Fibroblast of lung (primary cell): ENCODE measurements at regions not wholly inside any gene's neighbourhood (a gene's known extent, or its start where the extent isn't known, plus 50 kb on each side); places are given as distances from the start of the nearest gene placed in this dataset.

Source experiments
- DNase-seq, 2 donors: peaks; one replicate each; pipeline versions ENCODE4 v3.0.0 to v3.0.0-alpha.2; 2010; ENCODE audit warnings: low read depth in 2 of 2
- H2AFZ ChIP-seq: 2 replicates; pipeline ENCODE4 v1.5.1; 2012; ENCODE audit warnings: low read length, control low read depth, inconsistent platforms
- H3K27ac ChIP-seq: 2 replicates; pipeline ENCODE4 v1.5.1; 2011; ENCODE audit warnings: low read length, control low read depth; ENCODE audit not compliant: insufficient read depth
- H3K27me3 ChIP-seq: 2 replicates; pipeline ENCODE4 v1.5.1; 2011; ENCODE audit warnings: mild to moderate bottlenecking, low read length; ENCODE audit not compliant: control insufficient read depth, insufficient read depth
- H3K36me3 ChIP-seq: 2 replicates; pipeline ENCODE4 v1.5.1; 2011; ENCODE audit warnings: low read length; ENCODE audit not compliant: control insufficient read depth, insufficient read depth
- H3K4me1 ChIP-seq: 2 replicates; pipeline ENCODE4 v1.5.1; 2011; ENCODE audit warnings: low read length; ENCODE audit not compliant: control insufficient read depth, insufficient read depth; ENCODE audit errors: extremely low read depth
- H3K4me2 ChIP-seq: 2 replicates; pipeline ENCODE4 v1.5.1; 2011; ENCODE audit warnings: low read length, control low read depth; ENCODE audit not compliant: insufficient read depth; ENCODE audit errors: extremely low read depth
- H3K4me3 ChIP-seq, 4 experiments: fragments of 200-600 bp in 1 of 4; sonication (generic) in 1 of 4; replicated peaks in 1 of 4; 2 replicates each; pipeline ENCODE4 v1.5.1; 2011 to 2016; ENCODE audit warnings: low read length in 4 of 4, low read depth in 3 of 4, mild to moderate bottlenecking in 3 of 4, control low read depth in 2 of 4, inconsistent platforms in 1 of 4, mixed read lengths in 1 of 4; ENCODE audit not compliant: insufficient read depth in 1 of 4; ENCODE audit errors: control extremely low read depth in 1 of 4
- H3K79me2 ChIP-seq: 2 replicates; pipeline ENCODE4 v1.5.1; 2012; ENCODE audit warnings: mild to moderate bottlenecking, low read length, inconsistent platforms; ENCODE audit not compliant: control insufficient read depth, insufficient read depth
- H3K9ac ChIP-seq: 2 replicates; pipeline ENCODE4 v1.5.1; 2011; ENCODE audit warnings: mild to moderate bottlenecking, low read length, control low read depth; ENCODE audit not compliant: insufficient read depth
- H3K9me3 ChIP-seq: 2 replicates; pipeline ENCODE4 v1.5.1; 2012; ENCODE audit warnings: low read depth, low read length; ENCODE audit not compliant: control insufficient read depth, insufficient read depth
- H4K20me1 ChIP-seq: 2 replicates; pipeline ENCODE4 v1.5.1; 2011; ENCODE audit warnings: low read length; ENCODE audit not compliant: control insufficient read depth, insufficient read depth; ENCODE audit errors: extremely low read depth
- EZH2 ChIP-seq: IDR thresholded peaks from 2 replicates; pipeline ENCODE4 v1.5.1; 2012; ENCODE audit warnings: low read length, control low read depth, mild to moderate bottlenecking; ENCODE audit errors: missing control alignments
- TF ChIP-seq, protein P1 (sequence below), 2 donors: IDR thresholded peaks in 1 of 2; conservative IDR thresholded peaks in 1 of 2; 1 replicate in 1 of 2; 2 replicates in 1 of 2; pipeline ENCODE4 v1.5.1; 2011 to 2012; ENCODE audit warnings: low read length in 2 of 2, control low read depth in 1 of 2, inconsistent platforms in 1 of 2, low read depth in 1 of 2, mild to moderate bottlenecking in 1 of 2

GRCh38 chr3:14281053-14281452 is 102.4 kb downstream of the LSM3 start:
- Histone ChIP-seq H3K36me3 (no peaks in the 10 kb centered on the region), H3K4me2 (no peak overlapping the region), H3K9me3 (no peaks in the 10 kb centered on the region), H3K9ac (no peak overlapping the region), H4K20me1 (no peaks in the 10 kb centered on the region), H3K4me1 (no peaks in the 10 kb centered on the region), H3K4me3 (no peak overlapping the region), H3K79me2 (no peaks in the 10 kb centered on the region), H3K27me3 (peaks cover 4% of the 10 kb centered on the region), H2AFZ (no peak overlapping the region), H3K27ac (no peak overlapping the region)
- TF ChIP-seq, protein P1, sequence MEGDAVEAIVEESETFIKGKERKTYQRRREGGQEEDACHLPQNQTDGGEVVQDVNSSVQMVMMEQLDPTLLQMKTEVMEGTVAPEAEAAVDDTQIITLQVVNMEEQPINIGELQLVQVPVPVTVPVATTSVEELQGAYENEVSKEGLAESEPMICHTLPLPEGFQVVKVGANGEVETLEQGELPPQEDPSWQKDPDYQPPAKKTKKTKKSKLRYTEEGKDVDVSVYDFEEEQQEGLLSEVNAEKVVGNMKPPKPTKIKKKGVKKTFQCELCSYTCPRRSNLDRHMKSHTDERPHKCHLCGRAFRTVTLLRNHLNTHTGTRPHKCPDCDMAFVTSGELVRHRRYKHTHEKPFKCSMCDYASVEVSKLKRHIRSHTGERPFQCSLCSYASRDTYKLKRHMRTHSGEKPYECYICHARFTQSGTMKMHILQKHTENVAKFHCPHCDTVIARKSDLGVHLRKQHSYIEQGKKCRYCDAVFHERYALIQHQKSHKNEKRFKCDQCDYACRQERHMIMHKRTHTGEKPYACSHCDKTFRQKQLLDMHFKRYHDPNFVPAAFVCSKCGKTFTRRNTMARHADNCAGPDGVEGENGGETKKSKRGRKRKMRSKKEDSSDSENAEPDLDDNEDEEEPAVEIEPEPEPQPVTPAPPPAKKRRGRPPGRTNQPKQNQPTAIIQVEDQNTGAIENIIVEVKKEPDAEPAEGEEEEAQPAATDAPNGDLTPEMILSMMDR (conservative IDR thresholded peaks at IDR 0.05 in 1 of 2, IDR thresholded peaks at IDR 0.05 in 1 of 2; ENCODE audit: low read depth in 1 of 2, low read length in 2 of 2) = no peak
- no peak for TF ChIP-seq EZH2
- DNase-seq = no peak

DNA sequence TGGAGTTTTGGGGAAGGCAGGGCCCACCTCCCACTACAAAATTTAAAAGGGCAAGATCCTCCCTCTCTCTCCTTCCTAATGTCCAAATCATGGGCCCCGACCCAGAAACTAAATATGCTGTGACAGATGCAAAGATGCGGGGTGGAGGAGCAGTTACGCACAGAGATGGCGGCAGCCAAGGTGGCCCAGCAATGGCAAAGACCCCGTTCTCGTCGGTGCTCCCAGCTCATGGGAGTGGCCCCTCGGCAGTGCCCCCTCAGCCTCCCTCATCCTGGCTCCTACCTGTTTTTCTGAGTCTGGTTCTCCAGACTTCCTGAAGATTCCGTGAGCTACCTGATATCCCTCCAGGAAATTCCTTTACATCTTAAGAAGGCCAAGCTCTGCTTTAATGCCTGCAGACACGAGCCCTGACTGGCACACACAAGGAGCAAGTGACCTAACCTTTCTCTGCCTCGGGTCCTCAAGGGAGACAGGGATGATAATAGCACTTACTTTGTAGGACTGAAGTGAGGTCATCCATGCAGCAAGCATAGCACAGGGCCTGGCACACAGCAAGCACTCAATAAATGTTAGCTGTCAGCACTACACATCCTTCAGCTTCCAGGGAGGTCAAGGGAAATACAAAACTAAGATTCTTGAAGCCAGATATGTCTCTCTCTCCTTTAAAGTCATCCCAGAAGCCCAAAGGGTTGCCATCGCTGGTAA is 103.5 kb downstream of the LSM3 start:
- H4K20me1 ChIP-seq = no peaks in the 10 kb centered on the region
- H3K27me3 ChIP-seq = peaks cover 4% of the 10 kb centered on the region
- no peaks in the 10 kb centered on the region for H3K36me3 ChIP-seq
- TF ChIP-seq, protein P1 (conservative IDR thresholded peaks at IDR 0.05 in 1 of 2, IDR thresholded peaks at IDR 0.05 in 1 of 2; ENCODE audit: low read depth in 1 of 2, low read length in 2 of 2) = no peak
- no peak for TF ChIP-seq EZH2
- H3K9me3 ChIP-seq = no peaks in the 10 kb centered on the region
- H2AFZ ChIP-seq = no peak overlapping the region
- no peak overlapping the region for H3K9ac ChIP-seq
- no peak overlapping the region for H3K4me3 ChIP-seq
- no peak for DNase-seq
- H3K4me2 ChIP-seq = no peak overlapping the region
- H3K27ac ChIP-seq = no peak overlapping the region
- H3K4me1 ChIP-seq = no peaks in the 10 kb centered on the region
- no peaks in the 10 kb centered on the region for H3K79me2 ChIP-seq

GRCh38 chr3:14282706-14283075 is 104.1 kb downstream of the LSM3 start:
- no peaks in the 10 kb centered on the region for H3K4me1 ChIP-seq
- no peak overlapping the region for H3K4me2 ChIP-seq
- no peak overlapping the region for H3K4me3 ChIP-seq
- H3K27ac ChIP-seq = no peak overlapping the region
- H3K9ac ChIP-seq = no peak overlapping the region
- peaks cover 4% of the 10 kb centered on the region for H3K27me3 ChIP-seq
- no peak for TF ChIP-seq EZH2
- TF ChIP-seq, protein P1 (conservative IDR thresholded peaks at IDR 0.05 in 1 of 2, IDR thresholded peaks at IDR 0.05 in 1 of 2; ENCODE audit: low read depth in 1 of 2, low read length in 2 of 2) = no peak
- no peaks in the 10 kb centered on the region for H3K79me2 ChIP-seq
- no peak overlapping the region for H2AFZ ChIP-seq
- no peak for DNase-seq
- no peaks in the 10 kb centered on the region for H3K36me3 ChIP-seq
- no peaks in the 10 kb centered on the region for H3K9me3 ChIP-seq
- H4K20me1 ChIP-seq = no peaks in the 10 kb centered on the region
